GM23338 (cell line): ENCODE measurements at regions not wholly inside any gene's neighbourhood (a gene's known extent, or its start where the extent isn't known, plus 50 kb on each side); places are given as distances from the start of the nearest gene placed in this dataset.

Source experiments
- ATAC-seq: fragments of 200-7000 bp; cut with Tn5 transposase; 3 replicates; pipeline ENCODE4 v1.9.1; 2020
- DNase-seq: peaks from one replicate; pipeline ENCODE4 v3.0.0-alpha.2; 2015; ENCODE audit warnings: low spot score
- H2AFZ ChIP-seq: fragments of 200-600 bp; sonication (generic); 2 replicates; pipeline ENCODE4 v1.8.0; 2016; ENCODE audit warnings: antibody characterized with exemption, mild to moderate bottlenecking, moderate library complexity
- H3F3A ChIP-seq: fragments of 200-600 bp; sonication (generic); replicated peaks from 2 replicates; pipeline ENCODE4 v1.8.0; 2017; ENCODE audit warnings: antibody characterized with exemption, mixed run types, low read depth
- H3K27ac ChIP-seq: fragments of 200-600 bp; sonication (generic); 2 replicates; pipeline ENCODE4 v1.6.1; 2016; ENCODE audit warnings: low read depth
- H3K27me3 ChIP-seq: fragments of 200-600 bp; sonication (generic); 2 replicates; pipeline ENCODE4 v1.8.0; 2016; ENCODE audit warnings: mild to moderate bottlenecking, mixed run types, moderate library complexity; ENCODE audit not compliant: insufficient read depth
- H3K36me3 ChIP-seq: fragments of 200-600 bp; sonication (generic); 2 replicates; pipeline ENCODE4 v1.8.0; 2016; ENCODE audit warnings: mild to moderate bottlenecking; ENCODE audit not compliant: insufficient read depth
- H3K4me1 ChIP-seq: fragments of 200-600 bp; sonication (generic); 2 replicates; pipeline ENCODE4 v1.8.0; 2016; ENCODE audit warnings: mild to moderate bottlenecking, moderate library complexity; ENCODE audit not compliant: insufficient read depth
- H3K4me2 ChIP-seq: fragments of 200-600 bp; sonication (generic); 2 replicates; pipeline ENCODE4 v1.7.1; 2017; ENCODE audit warnings: mixed run types
- H3K4me3 ChIP-seq: fragments of 200-600 bp; sonication (generic); 2 replicates; pipeline ENCODE4 v1.6.1; 2016; ENCODE audit warnings: mixed run types
- H3K79me2 ChIP-seq: fragments of 200-600 bp; sonication (generic); replicated peaks from 2 replicates; pipeline ENCODE4 v1.8.0; 2017; ENCODE audit warnings: mild to moderate bottlenecking; ENCODE audit not compliant: insufficient read depth
- H3K9me2 ChIP-seq: fragments of 200-600 bp; sonication (generic); 2 replicates; pipeline ENCODE4 v1.8.0; 2017; ENCODE audit not compliant: insufficient read depth
- H4K20me1 ChIP-seq: fragments of 200-600 bp; sonication (generic); replicated peaks from 2 replicates; pipeline ENCODE4 v1.8.0; 2017; ENCODE audit warnings: mild to moderate bottlenecking; ENCODE audit not compliant: insufficient read depth
- H3K27ac Mint-ChIP-seq: 2 replicates; pipeline ENCODE4 v1.8.0; 2020; ENCODE audit warnings: inconsistent platforms, mild to moderate bottlenecking, moderate library complexity, mixed read lengths
- H3K27me3 Mint-ChIP-seq: 3 replicates; pipeline ENCODE4 v1.8.0; 2022; ENCODE audit warnings: low read depth, mild to moderate bottlenecking, moderate library complexity, mixed read lengths, inconsistent platforms; ENCODE audit not compliant: insufficient read depth, poor library complexity
- H3K36me3 Mint-ChIP-seq: 3 replicates; pipeline ENCODE4 v1.8.0; 2021; ENCODE audit warnings: low read depth, mild to moderate bottlenecking, inconsistent platforms, moderate library complexity, mixed read lengths
- H3K4me1 Mint-ChIP-seq: 3 replicates; pipeline ENCODE4 v1.8.0; 2020; ENCODE audit warnings: mild to moderate bottlenecking, inconsistent platforms, mixed read lengths
- H3K4me3 Mint-ChIP-seq: 3 replicates; pipeline ENCODE4 v1.8.0; 2021; ENCODE audit warnings: moderate library complexity, mild to moderate bottlenecking, inconsistent platforms, mixed read lengths
- H3K9me3 Mint-ChIP-seq: 3 replicates; pipeline ENCODE4 v1.8.0; 2020; ENCODE audit warnings: moderate library complexity, mild to moderate bottlenecking, inconsistent platforms, mixed read lengths
- CREB1 ChIP-seq: fragments of 250-450 bp; sonication (Bioruptor Pico); IDR thresholded peaks from 2 replicates; pipeline ENCODE4 v1.5.0; 2020; ENCODE audit warnings: low read depth, mild to moderate bottlenecking, moderate library complexity
- CTCF ChIP-seq, 2 experiments: fragments of 200-600 bp in 1 of 2; sonication (generic) in 1 of 2; conservative IDR thresholded peaks; 2 replicates each; pipeline versions ENCODE4 v1.5.1 to v1.6.1; 2016 to 2017; ENCODE audit warnings: antibody characterized with exemption in 2 of 2, low read depth in 2 of 2, mild to moderate bottlenecking in 2 of 2, moderate library complexity in 1 of 2
- ETS1 ChIP-seq: IDR thresholded peaks from 2 replicates; pipeline ENCODE4 v1.6.1; 2016; ENCODE audit warnings: antibody characterized with exemption
- EZH2 ChIP-seq: fragments of 200-600 bp; sonication (generic); IDR thresholded peaks from one replicate; pipeline ENCODE4 v1.8.0; 2017; ENCODE audit warnings: antibody characterized with exemption, mild to moderate bottlenecking, low read depth; ENCODE audit not compliant: unreplicated experiment
- EZH2phosphoT487 ChIP-seq: fragments of 200-600 bp; sonication (generic); IDR thresholded peaks from one replicate; pipeline ENCODE4 v1.8.1; 2018; ENCODE audit warnings: antibody characterized with exemption; ENCODE audit not compliant: unreplicated experiment
- JUNB ChIP-seq: IDR thresholded peaks from one replicate; pipeline ENCODE4 v1.6.1; 2016; ENCODE audit warnings: antibody characterized with exemption; ENCODE audit not compliant: unreplicated experiment
- NANOG ChIP-seq: IDR thresholded peaks from 2 replicates; pipeline ENCODE4 v1.6.1; 2016; ENCODE audit warnings: antibody characterized with exemption, borderline replicate concordance
- POLR2AphosphoS5 ChIP-seq: IDR thresholded peaks from 2 replicates; pipeline ENCODE4 v1.6.1; 2016; ENCODE audit warnings: antibody characterized with exemption, low read depth
- REST ChIP-seq: IDR thresholded peaks from one replicate; pipeline ENCODE4 v1.6.1; 2018; ENCODE audit warnings: antibody characterized with exemption; ENCODE audit not compliant: unreplicated experiment
- STAT1 ChIP-seq: IDR thresholded peaks from one replicate; pipeline ENCODE4 v1.6.1; 2016; ENCODE audit warnings: antibody characterized with exemption; ENCODE audit not compliant: unreplicated experiment
- ZNF114 ChIP-seq: fragments of 250-450 bp; sonication (Bioruptor Pico); IDR thresholded peaks from 2 replicates; pipeline ENCODE4 v1.5.0; 2020; ENCODE audit warnings: mild to moderate bottlenecking, moderate library complexity
- ZNF331 ChIP-seq: fragments of 250-450 bp; sonication (Bioruptor Pico); IDR thresholded peaks from 2 replicates; pipeline ENCODE4 v1.5.0; 2020; ENCODE audit warnings: low read depth, mild to moderate bottlenecking, moderate library complexity
- ZNF462 ChIP-seq: fragments of 250-450 bp; sonication (Bioruptor Pico); IDR thresholded peaks from 2 replicates; pipeline ENCODE4 v1.5.0; 2020; ENCODE audit warnings: mild to moderate bottlenecking, moderate library complexity

GRCh38 chr4:154954117-154954516 lies 173.0 kb downstream of the RBM46 start:
- no peaks in the 10 kb centered on the region for H3K9me2 ChIP-seq
- H3K36me3 Mint-ChIP-seq = peaks cover 14% of the 10 kb centered on the region; the same call in 2 of the 3 replicates
- no peaks in the 10 kb centered on the region for H3K27me3 Mint-ChIP-seq
- H3F3A ChIP-seq = no peaks in the 10 kb centered on the region
- H3K27ac ChIP-seq = no peak overlapping the region
- peaks cover 2% of the 10 kb centered on the region; the same call in 1 of the 3 replicates for H3K4me1 Mint-ChIP-seq
- no peak for DNase-seq
- H3K4me3 ChIP-seq = no peak overlapping the region
- no peak for ATAC-seq
- TF ChIP-seq ZNF462 (no peak), EZH2phosphoT487 (no peak), ZNF114 (CRISPR knock-in tag) (no peak), CREB1 (CRISPR knock-in tag) (no peak), POLR2AphosphoS5 (no peak), ETS1 (no peak), EZH2 (no peak), NANOG (no peak), ZNF331 (no peak), REST (no peak), STAT1 (no peak), JUNB (no peak), CTCF (conservative IDR thresholded peaks at IDR 0.05; ENCODE audit: low read depth in 2 of 2) (no peak)
- H3K4me3 Mint-ChIP-seq = no peak overlapping the region
- no peaks in the 10 kb centered on the region for H3K27me3 ChIP-seq
- no peak overlapping the region for H3K27ac Mint-ChIP-seq
- peaks cover 52% of the 10 kb centered on the region for H3K9me3 Mint-ChIP-seq
- no peaks in the 10 kb centered on the region for H3K4me1 ChIP-seq
- no peaks in the 10 kb centered on the region for H3K36me3 ChIP-seq
- no peak overlapping the region for H2AFZ ChIP-seq
- H3K79me2 ChIP-seq = no peaks in the 10 kb centered on the region
- no peak overlapping the region for H3K4me2 ChIP-seq
- no peaks in the 10 kb centered on the region for H4K20me1 ChIP-seq
